A204.1 (cell line): ENCODE measurements at regions not wholly inside any gene's neighbourhood (a gene's known extent, or its start where the extent isn't known, plus 50 kb on each side); places are given as distances from the start of the nearest gene placed in this dataset.

ENCODE experiments used
- FAIRE-seq: peaks from 2 replicates; lab custom pipeline; 2012; peaks lifted over from hg19 to GRCh38; lab: Jason Lieb, UNC

GRCh38 chr2:164288235-164288634 lies 333.0 kb downstream of the GRB14 start:
- no peak for FAIRE-seq

GRCh38 chr2:164287056-164287455 lies 334.2 kb downstream of the GRB14 start:
- FAIRE-seq: no peak

GRCh38 chr2:164285576-164285975 lies 335.7 kb downstream of the GRB14 start:
- FAIRE-seq: no peak

GRCh38 chr2:164281896-164282295 lies 339.4 kb downstream of the GRB14 start:
- FAIRE-seq: no peak

- FAIRE-seq: no peak
Measured at GRCh38 chr2:164275659-164276058, 345.6 kb downstream of the GRB14 start.

- no peak for FAIRE-seq
Measured at GRCh38 chr2:164260506-164260905, 360.8 kb downstream of the GRB14 start.

GRCh38 chr2:164257742-164258141 lies 363.5 kb downstream of the GRB14 start:
- no peak for FAIRE-seq

GRCh38 chr2:164252568-164253287 lies 368.6 kb downstream of the GRB14 start:
- FAIRE-seq: no peak

GRCh38 chr2:164243315-164243714 lies 378.0 kb downstream of the GRB14 start:
- FAIRE-seq: no peak

- no peak for FAIRE-seq
Measured at GRCh38 chr2:164242409-164242808, 378.9 kb downstream of the GRB14 start.

GRCh38 chr2:164234074-164234473 lies 387.2 kb downstream of the GRB14 start:
- no peak for FAIRE-seq

GRCh38 chr2:164224007-164224406 lies 397.3 kb downstream of the GRB14 start:
- no peak for FAIRE-seq

- no peak for FAIRE-seq
Measured at GRCh38 chr2:164221473-164221872, 399.8 kb downstream of the GRB14 start.

GRCh38 chr2:164220265-164220664 lies 401.0 kb downstream of the GRB14 start:
- no peak for FAIRE-seq

- FAIRE-seq: no peak
Measured at GRCh38 chr2:164213916-164214315, 407.4 kb downstream of the GRB14 start.

GRCh38 chr2:164205347-164205746 lies 415.9 kb downstream of the GRB14 start:
- no peak for FAIRE-seq

GRCh38 chr2:164203131-164203530 lies 418.2 kb downstream of the GRB14 start:
- no peak for FAIRE-seq

GRCh38 chr2:164198256-164198655 lies 423.0 kb downstream of the GRB14 start:
- FAIRE-seq: no peak

- no peak for FAIRE-seq
Measured at GRCh38 chr2:164190700-164191099, 430.6 kb downstream of the GRB14 start.

GRCh38 chr2:164189851-164190250 lies 431.4 kb downstream of the GRB14 start:
- no peak for FAIRE-seq

- no peak for FAIRE-seq
Measured at GRCh38 chr2:164187121-164187520, 434.2 kb downstream of the GRB14 start.

GRCh38 chr2:164186591-164186990 lies 434.7 kb downstream of the GRB14 start:
- no peak for FAIRE-seq

- no peak for FAIRE-seq
Measured at GRCh38 chr2:164182116-164182627, 439.1 kb downstream of the GRB14 start.

GRCh38 chr2:164178835-164179465 lies 442.3 kb downstream of the GRB14 start:
- FAIRE-seq: no peak
